Breast epithelium (tissue), 4 donors: ENCODE measurements at regions not wholly inside any gene's neighbourhood (a gene's known extent, or its start where the extent isn't known, plus 50 kb on each side); places are given as distances from the start of the nearest gene placed in this dataset.

Experiments
- DNase-seq, 2 donors: peaks; one replicate each; pipeline ENCODE4 v3.0.0-alpha.2; 2019; ENCODE audit warnings: low spot score in 2 of 2
- H3K27ac ChIP-seq, 2 donors: fragments of 200-600 bp; sonication (generic) in 1 of 2; one replicate each; pipeline ENCODE4 v1.5.1; 2016 to 2019; ENCODE audit warnings: mild to moderate bottlenecking in 1 of 2
- H3K27me3 ChIP-seq, 2 donors: fragments of 200-600 bp; sonication (generic) in 1 of 2; one replicate each; pipeline versions ENCODE4 v1.5.1 to v1.6.0; 2017 to 2019; ENCODE audit warnings: control low read depth in 1 of 2, mild to moderate bottlenecking in 1 of 2
- H3K36me3 ChIP-seq: fragments of 200-600 bp; one replicate; pipeline ENCODE4 v1.5.1; 2019
- H3K4me1 ChIP-seq, 2 donors: fragments of 200-600 bp; sonication (generic); one replicate each; pipeline ENCODE4 v1.5.1; 2016 to 2019; ENCODE audit warnings: control low read depth in 1 of 2
- H3K4me3 ChIP-seq, 3 donors: fragments of 200-600 bp; sonication (generic); 1 replicate in 2 of 3; 2 replicates in 1 of 3; pipeline ENCODE4 v1.5.1; 2016 to 2019; ENCODE audit warnings: mild to moderate bottlenecking in 3 of 3, moderate library complexity in 2 of 3
- H3K9me3 ChIP-seq, 2 donors: fragments of 200-600 bp; sonication (generic) in 1 of 2; one replicate each; pipeline ENCODE4 v1.5.1; 2016 to 2019; ENCODE audit warnings: control low read depth in 1 of 2
- POLR2A ChIP-seq: fragments of 450-650 bp; IDR thresholded peaks from one replicate; pipeline ENCODE4 v1.6.1; 2016; ENCODE audit warnings: antibody characterized with exemption, mild to moderate bottlenecking, moderate library complexity
- POLR2AphosphoS5 ChIP-seq, 3 donors: sonication (generic); formaldehyde crosslinking; IDR thresholded peaks; one replicate each; pipeline ENCODE4 v1.6.1; 2017; ENCODE audit warnings: antibody characterized with exemption in 3 of 3
- intact Hi-C: fragments of 100-400 bp; cut with DNase I; formaldehyde crosslinking; loops from one replicate; pipeline ENCODE4 v1.15.1; 2023; ENCODE audit warnings: low total_unique reads
- TF ChIP-seq, protein P1 (sequence below), 3 donors: fragments of 450-650 bp; IDR thresholded peaks; one replicate each; pipeline ENCODE4 v1.5.1; 2016 to 2017; ENCODE audit warnings: antibody characterized with exemption in 3 of 3, mild to moderate bottlenecking in 3 of 3, moderate library complexity in 3 of 3

DNA sequence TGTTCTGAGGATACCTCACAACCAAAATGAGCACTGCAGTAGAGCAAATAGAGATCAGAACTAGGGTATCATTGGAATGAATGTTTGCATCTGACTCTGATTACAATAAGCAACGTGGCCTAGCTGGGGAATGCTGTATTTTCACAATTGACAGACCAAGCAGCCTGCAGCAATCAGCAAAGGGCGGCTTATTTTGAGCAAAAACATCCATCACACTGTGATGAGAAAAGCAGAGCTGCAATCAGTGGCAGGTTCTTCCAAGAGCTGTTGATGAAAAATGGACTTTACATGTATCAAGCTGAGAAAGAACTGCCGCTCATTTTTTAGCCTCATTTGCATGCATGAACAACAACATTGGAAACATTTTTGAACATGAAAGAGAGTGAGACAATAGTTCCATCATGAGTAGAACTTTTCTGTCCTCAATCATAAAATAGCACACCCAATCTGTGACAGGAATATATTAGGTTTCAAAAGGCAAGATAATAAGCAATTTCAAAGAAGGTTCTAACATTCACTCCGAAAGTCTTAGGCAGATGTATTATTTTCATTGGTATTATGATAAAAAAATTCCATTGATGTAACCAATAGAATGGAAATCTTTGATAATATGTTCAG lies 249.7 kb upstream of the FBXO33 start:
- Histone ChIP-seq H3K9me3 (no peaks in the 10 kb centered on the region), H3K4me3 (no peak overlapping the region), H3K27me3 (no peaks in the 10 kb centered on the region), H3K36me3 (no peaks in the 10 kb centered on the region), H3K27ac (no peak overlapping the region), H3K4me1 (no peaks in the 10 kb centered on the region)
- TF ChIP-seq, protein P1, sequence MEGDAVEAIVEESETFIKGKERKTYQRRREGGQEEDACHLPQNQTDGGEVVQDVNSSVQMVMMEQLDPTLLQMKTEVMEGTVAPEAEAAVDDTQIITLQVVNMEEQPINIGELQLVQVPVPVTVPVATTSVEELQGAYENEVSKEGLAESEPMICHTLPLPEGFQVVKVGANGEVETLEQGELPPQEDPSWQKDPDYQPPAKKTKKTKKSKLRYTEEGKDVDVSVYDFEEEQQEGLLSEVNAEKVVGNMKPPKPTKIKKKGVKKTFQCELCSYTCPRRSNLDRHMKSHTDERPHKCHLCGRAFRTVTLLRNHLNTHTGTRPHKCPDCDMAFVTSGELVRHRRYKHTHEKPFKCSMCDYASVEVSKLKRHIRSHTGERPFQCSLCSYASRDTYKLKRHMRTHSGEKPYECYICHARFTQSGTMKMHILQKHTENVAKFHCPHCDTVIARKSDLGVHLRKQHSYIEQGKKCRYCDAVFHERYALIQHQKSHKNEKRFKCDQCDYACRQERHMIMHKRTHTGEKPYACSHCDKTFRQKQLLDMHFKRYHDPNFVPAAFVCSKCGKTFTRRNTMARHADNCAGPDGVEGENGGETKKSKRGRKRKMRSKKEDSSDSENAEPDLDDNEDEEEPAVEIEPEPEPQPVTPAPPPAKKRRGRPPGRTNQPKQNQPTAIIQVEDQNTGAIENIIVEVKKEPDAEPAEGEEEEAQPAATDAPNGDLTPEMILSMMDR (IDR thresholded peaks at IDR 0.05): no peak
- TF ChIP-seq POLR2A (no peak), POLR2AphosphoS5 (IDR thresholded peaks at IDR 0.05) (no peak)
- DNase-seq: no peak
- intact Hi-C loops: no loop called here

DNA sequence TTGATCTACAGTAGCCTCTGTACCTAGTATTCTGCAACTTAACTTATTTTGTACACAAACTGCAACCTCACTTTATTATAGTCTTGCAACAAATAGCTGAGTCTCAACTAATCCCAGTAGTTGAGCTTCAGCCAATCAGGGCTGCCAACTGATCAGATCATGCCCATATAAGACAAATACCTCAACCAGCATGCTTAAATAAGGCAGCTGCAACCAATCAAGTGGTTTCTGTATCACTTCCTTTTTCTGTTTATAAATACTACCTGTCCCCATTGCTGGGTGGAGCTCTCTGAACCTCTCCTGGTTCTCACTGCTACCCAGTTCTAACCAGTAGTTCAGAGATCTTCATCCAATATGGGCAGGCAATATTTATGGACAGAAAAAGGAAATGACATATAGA lies 248.5 kb upstream of the FBXO33 start:
- no peaks in the 10 kb centered on the region for H3K4me1 ChIP-seq
- DNase-seq: no peak
- no peak overlapping the region for H3K4me3 ChIP-seq
- H3K27me3 ChIP-seq: no peaks in the 10 kb centered on the region
- TF ChIP-seq POLR2AphosphoS5 (IDR thresholded peaks at IDR 0.05): no peak
- TF ChIP-seq POLR2A: no peak
- TF ChIP-seq, protein P1 (IDR thresholded peaks at IDR 0.05): no peak
- intact Hi-C loops: no loop called here
- H3K36me3 ChIP-seq: no peaks in the 10 kb centered on the region
- H3K9me3 ChIP-seq: no peaks in the 10 kb centered on the region
- no peak overlapping the region for H3K27ac ChIP-seq

GRCh38 chr14:39673734-39674133 lies 241.5 kb upstream of the FBXO33 start:
- H3K27ac ChIP-seq: no peak overlapping the region
- no peak for DNase-seq
- intact Hi-C loops: no loop called here
- no peaks in the 10 kb centered on the region for H3K36me3 ChIP-seq
- no peaks in the 10 kb centered on the region for H3K4me1 ChIP-seq
- no peak for TF ChIP-seq POLR2AphosphoS5 (IDR thresholded peaks at IDR 0.05)
- no peak for TF ChIP-seq POLR2A
- TF ChIP-seq, protein P1 (IDR thresholded peaks at IDR 0.05): no peak
- no peaks in the 10 kb centered on the region for H3K9me3 ChIP-seq
- no peak overlapping the region for H3K4me3 ChIP-seq
- no peaks in the 10 kb centered on the region for H3K27me3 ChIP-seq

DNA sequence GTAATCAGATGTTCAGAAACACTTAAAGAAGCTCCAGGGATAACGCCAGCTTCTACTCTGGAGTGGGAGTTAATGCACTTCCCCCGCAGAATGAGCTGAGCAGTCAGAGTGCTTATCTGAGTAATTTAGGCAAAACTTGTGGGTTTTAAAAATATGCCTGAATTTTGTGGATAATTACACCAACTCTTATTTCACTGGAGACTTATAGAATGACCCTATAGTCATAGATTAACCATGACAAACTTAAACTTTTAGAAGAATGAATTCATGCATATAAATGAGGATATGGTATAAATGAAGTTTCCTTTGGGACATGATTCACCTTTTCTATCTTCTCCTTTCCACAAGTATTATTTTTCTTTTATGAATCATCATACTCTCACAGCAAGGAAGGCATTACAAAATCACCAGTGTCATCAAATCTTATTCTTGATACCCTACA lies 241.1 kb upstream of the FBXO33 start:
- no peak overlapping the region for H3K4me3 ChIP-seq
- no peak for DNase-seq
- H3K4me1 ChIP-seq: no peaks in the 10 kb centered on the region
- intact Hi-C loops: no loop called here
- TF ChIP-seq POLR2AphosphoS5 (IDR thresholded peaks at IDR 0.05): no peak
- TF ChIP-seq POLR2A: no peak
- TF ChIP-seq, protein P1 (IDR thresholded peaks at IDR 0.05): no peak
- H3K36me3 ChIP-seq: no peaks in the 10 kb centered on the region
- no peak overlapping the region for H3K27ac ChIP-seq
- H3K27me3 ChIP-seq: no peaks in the 10 kb centered on the region
- no peaks in the 10 kb centered on the region for H3K9me3 ChIP-seq

- DNase-seq: no peak
- TF ChIP-seq, protein P1 (IDR thresholded peaks at IDR 0.05): no peak
- TF ChIP-seq POLR2A: no peak
- TF ChIP-seq POLR2AphosphoS5 (IDR thresholded peaks at IDR 0.05): no peak
- Histone ChIP-seq H3K36me3 (no peaks in the 10 kb centered on the region), H3K4me3 (no peak overlapping the region), H3K4me1 (no peaks in the 10 kb centered on the region), H3K9me3 (no peaks in the 10 kb centered on the region), H3K27ac (no peak overlapping the region), H3K27me3 (no peaks in the 10 kb centered on the region)
- intact Hi-C loops: no loop called here
Measured at GRCh38 chr14:39668449-39668848, 236.2 kb upstream of the FBXO33 start.
